Stimulated activated naive CD8-positive, alpha-beta T cell treated with anti-CD3 and anti-CD28 coated beads, Interleukin-15, amount 100 ng/mL, for 72 hours (primary cell): ENCODE measurements at regions not wholly inside any gene's neighbourhood (a gene's known extent, or its start where the extent isn't known, plus 50 kb on each side); places are given as distances from the start of the nearest gene placed in this dataset.
A peak's percentile ranks its signal among the peaks of the same experiment; 100 is the strongest.

Experiments used
- ATAC-seq: fragments of 150-1000 bp; cut with Tn5 transposase; 2 replicates; pipeline ENCODE4 v1.10.0; 2021; ENCODE audit warnings: mild to moderate bottlenecking, moderate library complexity
- DNase-seq, 2 donors: peaks; one replicate each; pipeline ENCODE4 v3.0.0; 2021 to 2022
- H3K27ac Mint-ChIP-seq, 2 donors: one replicate each; pipeline ENCODE4 v1.8.0; 2022; ENCODE audit warnings: mild to moderate bottlenecking in 2 of 2, mixed read lengths in 2 of 2, moderate library complexity in 2 of 2
- H3K27me3 Mint-ChIP-seq: one replicate; pipeline ENCODE4 v1.8.0; 2022; ENCODE audit warnings: mixed read lengths
- H3K4me1 Mint-ChIP-seq: one replicate; pipeline ENCODE4 v1.8.0; 2022; ENCODE audit warnings: mild to moderate bottlenecking, mixed read lengths
- H3K4me3 Mint-ChIP-seq, 2 donors: one replicate each; pipeline ENCODE4 v1.8.0; 2022; ENCODE audit warnings: mild to moderate bottlenecking in 2 of 2, mixed read lengths in 2 of 2, moderate library complexity in 1 of 2
- H3K9me3 Mint-ChIP-seq, 2 donors: one replicate each; pipeline ENCODE4 v1.8.0; 2022; ENCODE audit warnings: mixed read lengths in 2 of 2

DNA sequence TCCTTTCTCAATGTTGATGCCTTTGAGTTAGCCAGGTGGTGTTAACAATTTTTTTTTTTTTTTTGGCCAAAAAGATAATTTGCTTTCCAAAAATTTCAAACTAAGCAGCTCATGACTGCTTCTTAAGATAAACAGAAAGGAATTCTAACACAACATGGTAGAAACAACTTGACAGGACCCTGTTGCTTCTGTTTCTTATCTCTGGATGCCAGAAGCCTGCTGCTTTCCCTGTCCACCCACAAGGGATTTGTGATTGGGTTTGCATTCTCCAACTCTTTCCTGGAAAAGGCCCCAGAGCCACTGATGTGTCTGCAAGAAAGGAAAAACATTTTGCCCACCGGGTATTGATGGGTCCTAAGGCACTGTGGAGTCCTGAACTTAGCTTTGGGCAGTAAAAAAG lies 217.2 kb upstream of the PKDCC start:
- peaks cover 48% of the 10 kb centered on the region for H3K27me3 Mint-ChIP-seq
- no peak overlapping the region for H3K4me3 Mint-ChIP-seq
- H3K4me1 Mint-ChIP-seq: no peaks in the 10 kb centered on the region

DNA sequence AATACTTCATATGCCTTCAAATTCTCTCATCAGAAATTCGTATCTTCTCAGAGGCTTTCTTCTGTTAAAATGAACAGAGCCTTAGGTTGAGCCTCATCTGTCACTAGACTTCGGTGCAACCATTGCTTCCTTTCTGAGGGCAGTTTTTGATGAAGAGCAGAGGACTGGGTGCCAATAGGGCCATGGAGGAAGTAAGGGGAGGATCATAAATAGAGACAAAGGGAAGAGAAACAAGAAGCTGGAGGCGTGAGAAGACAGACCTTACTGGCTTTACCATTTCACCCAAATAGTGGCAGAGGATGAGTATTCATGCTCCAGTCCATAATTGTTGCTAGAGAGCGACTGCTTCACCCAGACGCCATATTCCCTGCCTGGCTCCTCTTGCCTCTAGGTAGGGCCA lies 215.6 kb upstream of the PKDCC start:
- no peaks in the 10 kb centered on the region for H3K9me3 Mint-ChIP-seq
- H3K4me3 Mint-ChIP-seq: no peak overlapping the region
- no peak overlapping the region for H3K27ac Mint-ChIP-seq
- no peaks in the 10 kb centered on the region for H3K4me1 Mint-ChIP-seq
- H3K27me3 Mint-ChIP-seq: peaks cover 51% of the 10 kb centered on the region
- ATAC-seq: no peak
- DNase-seq: no peak

More for the DNA sequence above, 217.2 kb upstream of the PKDCC start:
- Mint-ChIP-seq H3K9me3 (no peaks in the 10 kb centered on the region), H3K27ac (no peak overlapping the region)
- ATAC-seq (no peak), DNase-seq (no peak)

DNA sequence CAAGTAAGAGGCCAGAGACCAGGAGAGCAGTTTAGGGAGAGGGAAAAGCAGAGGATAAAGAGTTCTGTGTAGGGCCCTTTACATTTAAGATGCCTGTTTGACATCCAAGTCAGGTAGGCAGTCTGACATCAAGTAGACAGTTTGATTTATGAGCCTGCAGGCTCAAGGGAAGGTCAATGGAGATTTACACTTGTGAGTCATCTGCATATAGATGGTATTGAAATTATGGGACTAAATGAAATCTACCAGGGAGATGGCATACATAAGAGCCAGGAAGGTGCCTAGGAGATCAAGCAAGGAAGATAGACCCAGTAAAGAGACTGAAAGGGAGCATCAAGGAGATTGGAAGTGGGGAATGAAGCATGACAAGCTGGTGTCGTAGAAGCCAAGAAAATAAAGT lies 212.4 kb upstream of the PKDCC start:
- Mint-ChIP-seq H3K27ac (no peak overlapping the region), H3K4me1 (no peaks in the 10 kb centered on the region), H3K9me3 (no peaks in the 10 kb centered on the region), H3K4me3 (no peak overlapping the region), H3K27me3 (peaks cover 44% of the 10 kb centered on the region)
- ATAC-seq (no peak), DNase-seq (no peak)

DNA sequence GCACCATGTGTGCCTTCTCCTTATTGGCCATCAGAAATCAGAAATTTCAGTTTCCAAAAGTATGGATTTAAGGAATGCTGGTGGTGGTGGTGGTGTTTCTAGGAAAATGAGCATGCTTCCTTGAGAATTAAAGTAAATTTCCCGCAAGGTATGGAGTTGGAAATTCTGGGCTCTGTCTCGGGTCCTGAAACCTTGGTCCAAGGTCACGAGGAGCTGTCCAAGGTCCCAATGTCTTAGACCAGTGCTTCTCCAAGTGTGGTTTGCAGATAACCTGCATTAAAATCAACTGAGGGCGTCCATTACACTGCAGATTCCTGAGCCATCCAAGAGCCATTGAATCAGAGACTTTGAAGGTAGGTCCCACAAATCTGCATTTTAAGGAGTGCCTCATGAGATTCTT lies 210.9 kb upstream of the PKDCC start:
- Mint-ChIP-seq H3K27me3 (peaks cover 38% of the 10 kb centered on the region), H3K27ac (no peak overlapping the region), H3K4me1 (peaks cover 8% of the 10 kb centered on the region), H3K9me3 (no peaks in the 10 kb centered on the region), H3K4me3 (no peak overlapping the region)
- ATAC-seq (no peak), DNase-seq (no peak)

DNA sequence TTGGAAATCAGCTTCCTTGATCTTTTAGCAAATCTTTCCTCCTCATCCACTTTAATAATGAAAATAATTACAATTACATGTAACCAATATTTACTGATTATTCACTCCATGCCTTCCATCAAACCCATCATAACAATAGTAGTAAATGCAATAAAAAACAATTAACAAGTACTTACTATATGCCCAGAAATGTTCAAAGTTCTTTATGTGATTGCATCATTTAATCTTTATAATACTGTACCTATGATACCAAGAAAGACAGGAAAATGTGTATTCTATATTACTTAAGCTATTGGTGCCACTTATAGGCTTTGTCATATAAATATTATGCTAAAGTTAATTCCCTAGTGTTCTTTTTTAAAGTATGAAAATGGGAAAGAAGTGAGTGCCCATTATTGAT lies 210.2 kb upstream of the PKDCC start:
- Mint-ChIP-seq H3K27me3 (peaks cover 32% of the 10 kb centered on the region), H3K4me1 (peaks cover 8% of the 10 kb centered on the region), H3K4me3 (no peak overlapping the region), H3K9me3 (no peaks in the 10 kb centered on the region), H3K27ac (no peak overlapping the region)
- no peak for ATAC-seq
- no peak for DNase-seq

DNA sequence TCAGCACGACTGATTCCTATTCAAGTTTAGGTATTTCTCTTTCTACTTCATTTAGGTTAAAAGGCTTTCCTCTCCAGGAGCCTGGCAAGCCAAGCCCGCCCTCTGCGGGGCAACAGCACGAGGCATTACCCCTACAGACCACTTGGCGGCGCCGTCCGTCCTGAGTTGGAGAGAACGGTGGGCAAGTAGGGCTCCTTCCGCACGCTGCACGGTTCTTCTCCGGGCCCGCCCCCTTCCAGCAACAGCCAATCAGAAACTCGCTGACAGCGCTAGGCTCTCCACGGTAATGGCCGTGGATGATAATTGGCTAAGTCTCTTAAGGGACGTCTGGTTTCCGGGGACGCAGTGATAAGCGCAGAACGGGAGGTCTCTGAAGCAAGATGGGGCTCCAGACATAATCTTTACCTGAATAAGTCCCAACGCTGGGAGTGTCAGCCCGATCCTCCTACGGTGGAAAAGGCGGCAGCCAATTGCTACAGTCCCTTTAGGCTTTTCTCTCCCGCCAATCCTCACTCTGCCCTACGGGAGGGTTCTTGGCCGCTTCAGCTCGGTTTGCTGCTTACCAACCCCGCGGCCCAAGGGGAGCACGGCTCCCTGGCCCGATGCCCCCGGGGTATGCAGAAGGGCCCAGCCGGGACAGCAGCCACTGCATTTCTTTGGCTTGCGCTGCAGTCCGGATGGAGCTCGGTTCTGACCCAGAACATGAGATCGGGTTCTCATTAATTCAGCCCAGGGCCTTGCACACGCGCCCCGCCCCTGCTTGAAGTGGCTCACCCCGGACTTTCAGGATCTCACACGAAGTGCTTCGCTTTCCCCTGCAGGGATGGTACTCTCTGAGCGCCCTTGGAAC lies 206.9 kb upstream of the PKDCC start:
- Mint-ChIP-seq H3K27ac (peak overlapping the region; percentile 94 to 95), H3K27me3 (peaks cover 13% of the 10 kb centered on the region), H3K9me3 (no peaks in the 10 kb centered on the region), H3K4me3 (peak overlapping the region; percentile 98), H3K4me1 (peaks cover 8% of the 10 kb centered on the region)
- DNase-seq (peak; percentile 97 to 98), ATAC-seq (peak; percentile 100)

DNA sequence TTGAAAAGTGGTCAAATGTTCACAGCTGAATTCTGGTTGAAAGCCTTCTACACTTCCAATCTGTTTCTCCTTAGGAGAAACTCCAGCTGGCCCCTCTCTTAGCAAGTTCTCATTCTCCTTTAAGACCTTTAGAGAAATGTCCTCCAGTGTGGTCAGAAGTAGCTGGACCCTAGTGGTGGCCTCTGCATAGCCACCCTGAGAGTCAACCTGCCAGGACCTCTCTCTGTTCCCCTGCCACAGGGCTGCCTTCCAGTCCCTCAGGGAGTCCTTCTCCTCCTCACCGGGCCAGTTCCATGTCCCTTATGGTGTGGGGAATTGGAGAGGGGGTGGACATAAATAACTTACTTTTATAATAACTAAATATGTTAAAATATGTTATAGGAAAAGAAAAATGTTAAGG lies 200.9 kb upstream of the PKDCC start:
- H3K27me3 Mint-ChIP-seq: peaks cover 25% of the 10 kb centered on the region
- H3K4me1 Mint-ChIP-seq: no peaks in the 10 kb centered on the region
- DNase-seq: no peak
- no peaks in the 10 kb centered on the region for H3K9me3 Mint-ChIP-seq
- ATAC-seq: no peak
- H3K27ac Mint-ChIP-seq: no peak overlapping the region
- H3K4me3 Mint-ChIP-seq: no peak overlapping the region

DNA sequence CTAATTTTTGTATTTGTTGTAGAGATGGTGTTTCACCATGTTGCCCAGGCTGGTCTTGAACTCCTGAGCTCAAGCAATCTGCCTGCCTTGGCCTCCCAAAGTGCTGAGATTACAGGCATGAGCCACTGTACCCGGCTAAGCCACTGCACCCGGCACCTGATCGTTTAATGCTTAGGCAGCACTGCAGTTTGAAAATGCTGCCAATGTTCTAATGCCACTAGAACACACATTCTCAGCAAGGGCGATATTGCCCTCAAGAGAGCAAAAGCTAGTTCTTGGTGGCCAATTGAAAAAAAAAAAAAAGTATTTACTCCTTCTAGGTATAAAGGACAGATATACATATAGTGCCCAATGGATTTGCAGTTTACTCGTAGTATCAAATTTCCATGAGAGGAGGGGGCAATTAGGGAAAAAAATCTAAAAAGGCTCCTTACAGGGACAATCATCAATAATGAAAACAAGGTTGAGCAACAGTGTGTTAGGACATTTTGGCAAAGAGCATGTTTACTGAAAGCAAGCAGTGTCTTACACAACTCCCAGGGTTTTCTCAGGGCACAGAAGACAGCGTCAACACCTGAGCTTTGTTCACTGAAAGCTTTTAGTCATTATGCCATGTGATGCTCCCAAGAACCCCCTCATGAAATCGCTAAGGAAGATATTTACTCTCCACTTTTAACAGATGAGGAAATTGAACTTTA lies 199.9 kb upstream of the PKDCC start:
- Mint-ChIP-seq H3K4me3 (no peak overlapping the region), H3K4me1 (no peaks in the 10 kb centered on the region), H3K27ac (no peak overlapping the region), H3K9me3 (no peaks in the 10 kb centered on the region), H3K27me3 (peaks cover 28% of the 10 kb centered on the region)
- DNase-seq: no peak
- no peak for ATAC-seq

DNA sequence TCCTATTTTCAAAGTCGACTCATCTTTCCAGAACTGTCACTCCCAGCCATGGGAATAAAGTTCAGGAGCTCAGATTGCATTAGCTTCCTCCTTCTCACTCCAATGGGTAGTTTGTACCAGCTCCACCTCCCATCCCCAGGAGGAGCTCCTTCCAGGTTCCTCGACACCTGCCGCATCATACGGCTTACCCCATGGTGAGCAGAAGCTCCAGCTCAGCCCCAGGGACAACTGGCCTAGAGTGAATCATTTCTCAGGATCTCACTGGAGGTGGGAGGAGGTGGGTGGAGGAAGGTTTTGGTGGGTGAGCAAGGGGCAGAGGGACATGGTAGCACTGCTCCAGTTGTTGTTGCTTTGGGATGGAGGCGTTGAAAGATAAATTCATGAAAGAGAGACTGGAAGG lies 196.3 kb upstream of the PKDCC start:
- Mint-ChIP-seq H3K4me3 (no peak overlapping the region), H3K27ac (no peak overlapping the region), H3K4me1 (no peaks in the 10 kb centered on the region), H3K9me3 (no peaks in the 10 kb centered on the region), H3K27me3 (peaks cover 28% of the 10 kb centered on the region)
- ATAC-seq: no peak
- no peak for DNase-seq

DNA sequence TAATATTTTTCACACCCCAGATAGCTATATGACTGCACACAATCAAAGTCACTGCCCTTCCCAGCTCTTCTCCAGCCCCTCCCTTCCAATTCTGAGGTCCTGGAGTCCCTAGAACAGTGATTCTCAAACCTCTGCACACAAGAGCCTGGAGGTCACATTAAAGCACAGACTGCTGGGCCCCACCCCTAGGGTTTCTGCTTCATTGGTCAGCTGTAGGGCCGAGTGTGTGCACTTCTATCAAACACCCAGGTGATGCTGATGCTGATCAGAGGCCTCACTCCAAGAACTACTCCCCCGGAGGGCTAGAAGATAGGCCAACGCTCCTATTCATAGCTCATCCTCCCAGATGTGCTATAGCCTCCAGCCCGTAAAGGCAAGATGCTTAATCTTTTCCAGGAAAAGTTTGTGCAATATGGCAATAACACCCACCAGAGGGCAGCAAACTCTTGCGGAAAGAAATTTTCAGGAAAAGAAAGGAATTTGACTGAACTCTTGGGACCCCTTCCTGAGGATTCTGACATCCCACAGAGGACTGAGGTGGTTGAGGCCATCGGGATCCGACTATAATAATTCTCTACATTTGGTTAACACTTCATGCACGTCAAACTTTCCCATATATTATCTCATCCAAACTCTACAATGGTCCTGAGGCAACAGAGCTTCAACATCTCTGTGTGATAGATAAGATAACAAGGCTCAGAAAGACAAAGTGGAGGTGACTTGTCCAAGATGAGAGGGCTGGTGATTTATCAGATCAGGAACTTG lies 194.2 kb upstream of the PKDCC start:
- H3K4me3 Mint-ChIP-seq: no peak overlapping the region
- no peaks in the 10 kb centered on the region for H3K4me1 Mint-ChIP-seq
- no peak for DNase-seq
- no peak overlapping the region for H3K27ac Mint-ChIP-seq
- H3K27me3 Mint-ChIP-seq: peaks cover 18% of the 10 kb centered on the region
- no peaks in the 10 kb centered on the region for H3K9me3 Mint-ChIP-seq
- ATAC-seq: peak; percentile 19

DNA sequence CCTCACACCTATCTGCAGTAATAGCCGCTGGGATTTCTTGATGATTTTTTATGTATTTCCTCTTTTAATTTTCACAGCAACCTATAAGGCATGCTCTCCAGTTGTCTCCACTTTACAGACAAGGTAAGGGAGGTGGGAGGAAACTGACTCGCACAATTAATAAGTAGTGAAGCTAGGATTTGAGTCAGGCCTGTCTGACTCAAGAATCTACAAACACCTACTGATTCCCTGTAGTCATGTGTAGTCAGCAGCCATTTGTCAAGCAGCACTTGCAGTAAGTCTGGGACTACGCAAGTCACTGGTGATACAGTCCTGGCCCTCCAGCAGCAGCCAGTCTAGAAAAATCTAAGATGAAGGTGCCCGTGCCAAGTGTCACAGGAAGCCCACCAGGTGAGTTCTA lies 193.6 kb upstream of the PKDCC start:
- no peaks in the 10 kb centered on the region for H3K9me3 Mint-ChIP-seq
- peaks cover 15% of the 10 kb centered on the region for H3K27me3 Mint-ChIP-seq
- DNase-seq (no peak), ATAC-seq (peak; percentile 88)
- no peaks in the 10 kb centered on the region for H3K4me1 Mint-ChIP-seq
- no peak overlapping the region for H3K4me3 Mint-ChIP-seq
- H3K27ac Mint-ChIP-seq: no peak overlapping the region

DNA sequence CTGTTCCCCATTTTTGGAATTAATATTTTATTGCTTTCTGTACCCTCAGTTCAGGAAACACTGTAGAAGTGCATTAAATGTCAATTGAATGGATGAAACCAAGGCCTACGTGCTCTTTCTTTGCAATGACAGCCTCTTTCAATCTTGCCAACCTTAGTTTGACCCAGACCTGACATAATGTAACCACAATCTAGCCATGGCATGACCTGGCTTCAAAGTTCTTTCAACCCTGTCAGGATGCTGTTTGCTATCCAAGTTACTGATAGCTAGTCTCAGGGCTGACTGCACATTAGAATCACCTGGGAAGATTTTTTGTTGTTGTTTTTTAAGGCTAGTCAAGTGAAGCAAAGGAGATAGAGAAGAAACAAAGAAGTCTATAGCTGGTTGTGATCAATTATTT lies 190.9 kb upstream of the PKDCC start:
- H3K4me3 Mint-ChIP-seq: no peak overlapping the region
- peaks cover 14% of the 10 kb centered on the region for H3K27me3 Mint-ChIP-seq
- H3K9me3 Mint-ChIP-seq: no peaks in the 10 kb centered on the region
- H3K27ac Mint-ChIP-seq: no peak overlapping the region
- ATAC-seq: no peak
- no peak for DNase-seq
- H3K4me1 Mint-ChIP-seq: no peaks in the 10 kb centered on the region

DNA sequence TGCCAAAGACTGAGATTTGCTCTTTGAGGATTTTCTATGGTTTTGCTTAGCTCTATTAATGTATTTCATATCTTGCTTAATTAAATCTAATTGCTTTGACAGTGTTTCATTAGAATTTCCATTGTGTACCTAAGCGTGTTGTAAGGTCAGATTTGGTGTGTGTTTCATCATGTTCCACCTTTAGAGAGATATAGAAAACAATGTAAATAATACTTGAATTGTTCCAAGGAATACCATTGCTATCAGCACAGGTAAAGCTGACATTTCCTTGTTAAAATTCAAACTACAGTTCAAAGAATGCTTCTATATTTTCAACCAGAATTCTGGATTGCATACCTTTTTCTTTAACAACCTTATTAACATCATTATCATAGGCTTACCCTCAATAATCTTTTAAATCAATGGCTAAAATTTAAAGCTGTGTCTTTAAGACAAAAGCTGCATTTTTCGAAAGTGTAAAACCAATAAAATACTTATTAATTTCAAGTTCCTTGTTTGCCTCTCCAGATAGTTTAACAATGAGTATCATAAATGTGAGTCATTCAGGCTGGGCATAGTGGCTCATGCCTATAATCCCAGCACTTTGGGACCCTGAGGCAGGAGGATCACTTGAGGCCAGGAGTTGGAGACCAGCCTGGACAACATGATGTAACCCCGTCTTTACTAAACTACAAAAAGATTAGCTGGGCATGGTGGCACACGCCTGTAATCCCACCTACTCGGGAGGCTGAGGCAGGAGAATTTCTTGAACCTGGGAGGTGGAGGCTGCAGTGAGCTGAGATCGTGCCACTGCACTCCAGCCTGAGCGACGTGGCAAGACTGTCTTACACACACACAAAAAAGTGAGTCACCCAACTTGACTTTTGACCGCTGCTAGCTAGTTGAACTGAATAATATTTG lies 188.0 kb upstream of the PKDCC start:
- ATAC-seq: no peak
- no peak overlapping the region for H3K4me3 Mint-ChIP-seq

DNA sequence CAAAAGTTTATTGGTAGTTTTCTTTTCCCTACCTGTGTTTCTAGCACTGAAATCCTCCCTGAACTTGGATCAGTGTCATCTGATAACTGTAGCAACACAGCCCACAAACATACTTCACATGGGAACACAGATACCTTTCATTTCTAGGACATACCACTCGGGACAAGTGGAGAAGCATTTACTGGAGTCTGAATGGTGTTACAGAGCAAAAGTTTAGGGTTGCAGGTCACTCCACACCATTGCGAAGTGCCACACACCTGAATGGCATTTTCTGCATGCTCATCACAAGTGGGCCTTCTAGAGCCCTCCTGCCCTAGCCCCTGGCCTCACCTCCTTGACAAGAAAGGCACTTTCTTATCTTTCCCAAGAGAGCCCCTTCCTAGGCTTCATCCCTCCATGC lies 184.8 kb upstream of the PKDCC start:
- no peak for DNase-seq
- peaks cover 22% of the 10 kb centered on the region for H3K27me3 Mint-ChIP-seq
- no peak overlapping the region for H3K4me3 Mint-ChIP-seq
- peaks cover 5% of the 10 kb centered on the region for H3K4me1 Mint-ChIP-seq
- no peak for ATAC-seq
- no peaks in the 10 kb centered on the region for H3K9me3 Mint-ChIP-seq
- H3K27ac Mint-ChIP-seq: peak overlapping the region in 1 of 2 donors; percentile 13

More for the DNA sequence above, 188.0 kb upstream of the PKDCC start:
- Mint-ChIP-seq H3K27ac (no peak overlapping the region), H3K27me3 (peaks cover 12% of the 10 kb centered on the region), H3K9me3 (no peaks in the 10 kb centered on the region), H3K4me1 (no peaks in the 10 kb centered on the region)
- no peak for DNase-seq

DNA sequence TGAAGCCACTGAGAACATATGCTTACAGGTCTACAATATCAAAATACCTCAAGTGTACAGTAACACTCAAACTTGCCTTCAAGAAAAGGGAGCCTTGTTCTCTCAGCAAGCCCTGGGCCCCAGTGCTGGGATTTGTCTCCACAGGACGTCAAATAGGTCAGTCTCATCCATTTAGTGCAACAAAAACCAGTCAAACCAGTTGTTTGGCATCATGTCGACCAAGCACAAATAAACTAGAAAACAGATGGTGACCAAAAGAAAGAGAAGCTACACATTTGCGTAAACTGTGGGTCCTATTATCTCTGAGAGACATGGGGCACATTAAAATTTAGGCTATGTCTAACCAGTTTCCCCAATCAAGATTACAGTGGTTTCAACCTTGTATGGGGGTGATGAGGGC lies 182.6 kb upstream of the PKDCC start:
- H3K27me3 Mint-ChIP-seq: peaks cover 16% of the 10 kb centered on the region
- no peaks in the 10 kb centered on the region for H3K9me3 Mint-ChIP-seq

More for the DNA sequence above, 182.6 kb upstream of the PKDCC start:
- DNase-seq: no peak
- Mint-ChIP-seq H3K4me1 (peaks cover 5% of the 10 kb centered on the region), H3K4me3 (no peak overlapping the region), H3K27ac (no peak overlapping the region)
- ATAC-seq: no peak
